GM18519 (cell line): ENCODE measurements at regions not wholly inside any gene's neighbourhood (a gene's known extent, or its start where the extent isn't known, plus 50 kb on each side); places are given as distances from the start of the nearest gene placed in this dataset.

ENCODE experiments used
- ATAC-seq: cut with Tn5 transposase; IDR thresholded peaks from one replicate; pipeline ENCODE4 v1.9.1; 2021; ENCODE audit warnings: mild to moderate bottlenecking, moderate library complexity; ENCODE audit not compliant: unreplicated experiment, low FRiP score

DNA sequence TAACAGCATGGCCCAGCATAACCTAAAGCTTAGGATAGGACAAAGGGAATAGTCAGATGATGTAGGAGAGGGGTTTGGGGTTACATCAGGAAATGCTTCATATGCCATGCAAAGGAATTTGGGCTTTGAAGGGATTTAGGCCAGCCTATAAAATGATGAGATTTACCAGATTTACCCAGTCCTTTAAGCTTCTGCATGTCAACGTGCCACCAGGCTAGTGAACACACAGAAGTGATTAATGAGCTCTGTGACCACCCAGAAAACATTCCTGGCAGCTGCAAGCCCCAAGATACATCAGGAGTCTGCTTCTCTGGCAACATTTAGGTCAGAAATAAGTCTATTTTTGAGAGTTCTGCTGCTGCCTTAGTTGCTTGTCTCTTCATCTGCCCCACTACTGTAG lies 118.3 kb downstream of the LRIG3 start:
- ATAC-seq, result no peak

DNA sequence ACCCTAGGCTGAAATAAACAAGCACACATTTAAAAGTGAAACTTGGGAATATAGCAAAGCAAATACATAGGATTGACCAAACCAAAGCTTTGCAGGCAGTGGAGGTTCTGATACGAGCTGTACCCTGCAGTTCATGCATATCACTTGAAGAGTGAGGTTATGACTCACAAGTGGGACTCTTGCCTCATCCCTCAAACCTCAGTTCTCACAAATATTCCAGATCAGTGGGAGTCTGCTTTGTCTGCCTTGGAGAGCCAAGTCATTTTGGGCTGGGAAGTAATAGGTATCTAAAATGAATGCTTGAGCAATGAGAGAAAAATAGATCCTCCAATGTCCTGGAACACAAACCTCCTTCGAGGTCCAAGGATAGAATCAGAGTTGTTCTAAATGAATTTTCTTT lies 116.4 kb downstream of the LRIG3 start:
- ATAC-seq, result no peak

DNA sequence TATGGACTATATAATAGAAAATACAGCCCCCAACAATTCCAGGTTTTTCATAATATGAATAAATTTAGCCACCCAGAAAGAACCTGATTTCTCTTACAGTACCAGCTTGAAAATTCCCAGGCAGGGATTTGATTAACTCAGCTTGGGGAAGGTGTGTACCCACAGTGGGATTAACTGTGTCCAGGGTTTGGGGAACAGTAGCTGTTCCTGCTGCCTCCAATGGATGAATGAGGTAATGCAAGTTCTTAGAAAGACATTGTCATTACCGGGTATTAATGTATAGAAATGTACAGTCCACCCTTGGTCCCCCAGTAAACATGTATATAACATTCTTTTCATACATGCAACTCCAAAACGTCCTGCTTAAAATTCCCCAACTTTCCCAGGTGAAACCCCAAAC lies 115.6 kb downstream of the LRIG3 start:
- ATAC-seq, result peak; percentile 89

DNA sequence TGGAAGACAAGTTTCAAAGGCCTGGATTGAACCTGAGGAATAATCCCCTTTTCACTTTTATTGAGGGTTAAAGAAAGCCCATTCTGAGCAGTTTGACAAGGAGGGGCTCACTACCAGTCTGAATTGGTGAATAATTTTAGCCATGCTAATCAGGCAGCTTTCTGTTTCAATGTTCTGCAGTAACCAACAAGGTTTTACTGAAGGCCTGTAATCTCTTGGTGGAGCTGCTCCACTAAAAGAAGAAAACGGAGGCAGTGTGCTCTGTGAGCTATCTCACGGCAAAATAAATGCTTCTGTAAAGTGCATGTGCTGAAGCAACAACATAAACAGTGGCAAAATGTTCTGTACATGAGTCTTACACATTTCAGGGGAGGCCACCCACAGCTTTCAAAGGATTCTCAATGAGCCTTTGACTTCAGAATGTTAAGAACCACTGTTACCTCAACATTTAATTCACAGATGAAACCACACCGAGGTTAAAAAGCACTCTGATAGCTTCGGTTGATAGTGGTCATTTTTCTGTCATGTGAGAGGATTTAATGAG lies 111.2 kb downstream of the LRIG3 start:
- ATAC-seq, result no peak

DNA sequence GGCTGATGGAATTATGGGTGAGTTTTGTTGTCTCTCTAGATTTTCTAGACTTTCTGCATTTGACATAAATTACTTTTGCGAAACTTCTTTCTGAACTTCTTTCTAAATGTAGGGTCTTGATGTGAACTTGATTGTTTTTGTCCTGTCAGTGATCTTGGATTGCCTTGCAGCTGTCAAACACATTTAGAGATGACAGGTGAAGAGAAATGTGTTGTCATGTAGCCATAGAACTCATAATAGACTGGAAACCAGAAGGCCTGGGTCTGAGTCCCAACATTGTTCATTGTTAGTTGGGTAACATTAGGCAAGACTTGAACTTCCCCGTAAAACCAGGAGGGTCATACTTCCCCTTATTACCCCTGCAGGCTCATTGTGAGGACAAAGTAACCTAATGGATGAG lies 109.0 kb downstream of the LRIG3 start:
- ATAC-seq, result no peak

DNA sequence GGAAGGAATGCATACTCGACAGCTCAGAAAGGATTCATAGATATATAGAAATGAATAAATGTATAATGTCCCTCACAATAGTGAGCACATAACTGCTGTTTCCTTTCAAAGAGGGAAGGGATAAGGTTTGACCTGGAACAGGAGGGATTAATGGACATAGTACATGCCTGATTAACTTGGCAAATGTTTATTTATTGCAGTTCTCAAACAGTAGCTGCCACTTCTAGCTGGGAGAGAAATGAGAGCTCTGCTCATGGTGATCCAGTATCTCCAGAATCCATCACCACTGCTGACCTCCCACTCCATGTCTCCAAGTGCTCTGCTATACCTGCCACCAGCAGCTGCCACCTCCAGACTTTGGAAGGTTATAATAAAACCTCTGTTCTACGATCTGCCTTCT lies 108.1 kb downstream of the LRIG3 start:
- no peak for ATAC-seq

DNA sequence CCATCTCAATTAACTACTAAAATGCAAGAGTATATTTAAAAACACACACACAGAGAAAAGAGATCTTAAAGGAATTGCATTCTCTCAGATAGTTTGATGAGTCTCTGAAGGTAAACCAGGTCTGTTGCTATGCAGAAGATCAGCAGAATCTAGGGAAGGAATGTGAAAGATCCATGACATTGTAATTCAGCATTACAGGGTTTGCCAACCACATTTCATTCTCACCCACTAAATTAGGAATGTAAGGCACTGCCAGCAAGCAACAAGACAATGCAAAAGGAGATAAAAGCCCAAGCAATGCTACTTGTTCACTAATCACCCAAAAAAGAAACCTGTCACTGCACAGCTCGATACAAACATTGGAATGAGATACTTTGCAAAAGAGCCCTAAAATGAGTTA lies 106.3 kb downstream of the LRIG3 start:
- no peak for ATAC-seq

DNA sequence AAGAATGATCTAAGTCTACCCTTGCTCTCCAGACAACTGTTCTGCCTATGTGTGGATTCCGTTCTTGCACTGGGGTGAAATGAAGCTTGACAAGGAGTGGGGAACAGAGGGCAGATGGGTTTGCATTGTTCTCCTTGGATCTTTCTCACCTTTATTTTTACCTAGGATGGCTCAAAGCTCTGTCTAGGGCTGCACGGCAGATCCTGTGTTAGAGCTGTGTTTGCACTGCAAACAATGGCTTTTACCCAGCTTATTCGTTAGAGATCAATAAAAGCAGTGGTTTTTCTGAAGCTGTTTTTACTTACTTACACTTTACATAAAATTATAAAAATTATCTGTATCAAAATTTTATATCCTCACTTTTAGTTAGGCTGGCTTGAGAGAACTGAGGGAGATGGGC lies 105.1 kb downstream of the LRIG3 start:
- no peak for ATAC-seq

DNA sequence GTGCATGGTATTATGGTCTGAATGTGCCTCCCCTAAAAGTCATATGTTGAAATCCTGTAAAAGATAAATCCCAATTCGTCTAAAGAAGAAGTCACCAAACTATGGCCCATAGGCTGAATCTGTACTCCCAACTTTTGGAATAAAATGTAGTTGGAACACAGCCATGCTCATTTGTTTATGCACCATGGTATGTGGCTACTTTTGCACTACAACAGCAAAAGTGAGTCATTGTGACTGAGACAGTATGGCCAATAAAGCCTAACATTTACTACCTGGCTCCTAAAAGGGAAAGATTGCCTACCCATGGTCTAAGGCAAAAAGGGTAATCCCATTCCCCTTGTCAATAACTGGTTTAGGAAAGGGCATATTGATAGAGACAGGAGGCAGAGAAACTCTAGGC lies 101.8 kb downstream of the LRIG3 start:
- ATAC-seq, result no peak

DNA sequence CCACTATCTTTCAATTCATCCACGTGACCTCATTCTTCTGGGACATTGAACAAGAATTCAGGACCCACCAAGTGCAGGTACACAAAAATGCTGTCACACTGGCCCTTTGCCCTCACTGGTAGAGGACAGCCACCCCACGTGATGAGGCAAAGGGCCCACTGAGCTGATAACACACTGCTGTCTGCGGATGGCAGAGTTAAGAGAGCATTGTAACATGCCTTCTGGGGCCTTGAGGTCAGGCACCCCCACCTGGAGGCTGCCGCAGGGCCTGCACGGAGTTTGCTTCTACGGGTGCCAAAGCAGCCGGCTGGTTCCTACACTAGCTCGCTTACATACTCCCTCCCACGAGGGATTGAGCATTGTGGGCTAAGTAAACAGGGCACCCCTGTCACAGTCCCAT lies 101.0 kb downstream of the LRIG3 start:
- no peak for ATAC-seq

DNA sequence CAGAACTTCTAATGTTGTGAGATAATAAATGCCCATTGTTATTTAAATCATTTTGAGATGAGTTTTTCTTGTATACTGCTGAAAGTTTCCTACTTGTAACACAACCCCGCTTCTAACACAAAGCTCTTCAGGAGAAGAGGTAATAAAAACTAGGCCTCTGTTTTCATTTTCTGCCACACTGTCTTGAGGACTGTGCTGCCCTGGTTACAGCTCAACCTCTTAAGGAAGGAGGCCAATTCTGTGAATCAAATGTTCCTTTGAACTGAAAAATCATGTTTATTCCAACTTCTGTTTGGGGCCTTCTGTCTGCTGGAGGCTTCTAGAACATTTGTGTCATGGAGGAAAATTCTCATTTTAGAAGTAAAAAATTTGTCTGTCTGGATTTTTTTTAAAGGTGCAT lies 100.3 kb downstream of the LRIG3 start:
- ATAC-seq, result no peak
